Activated naive CD4-positive, alpha-beta T cell treated with anti-CD3 and anti-CD28 coated beads, Interleukin-2, amount 10 ng/mL, durations not matched to agents 7 days and 5 days (primary cell): ENCODE measurements at regions not wholly inside any gene's neighbourhood (a gene's known extent, or its start where the extent isn't known, plus 50 kb on each side); places are given as distances from the start of the nearest gene placed in this dataset.

ENCODE experiments used
- CTCF ChIA-PET: fragments of 350-600 bp; sonication (Branson Sonifier 250); formaldehyde crosslinking; loops from one replicate; lab custom pipeline; 2021; ENCODE audit warnings: antibody characterized with exemption; lab: Charles Lee
- DNase-seq: peaks from one replicate; pipeline ENCODE4 v3.0.0-alpha.2; 2020
- H3K27ac Mint-ChIP-seq: one replicate; pipeline ENCODE4 v1.8.0; 2021; ENCODE audit warnings: mild to moderate bottlenecking, moderate library complexity, mixed read lengths
- H3K27me3 Mint-ChIP-seq: one replicate; pipeline ENCODE4 v1.8.0; 2021; ENCODE audit warnings: mild to moderate bottlenecking, mixed read lengths
- H3K36me3 Mint-ChIP-seq: one replicate; pipeline ENCODE4 v1.8.0; 2021; ENCODE audit warnings: mixed read lengths
- H3K4me1 Mint-ChIP-seq: one replicate; pipeline ENCODE4 v1.8.0; 2021; ENCODE audit warnings: mixed read lengths
- H3K4me3 Mint-ChIP-seq: one replicate; pipeline ENCODE4 v1.8.0; 2021; ENCODE audit warnings: mild to moderate bottlenecking, moderate library complexity, mixed read lengths
- H3K9me3 Mint-ChIP-seq: one replicate; pipeline ENCODE4 v1.8.0; 2021; ENCODE audit warnings: mixed read lengths

DNA sequence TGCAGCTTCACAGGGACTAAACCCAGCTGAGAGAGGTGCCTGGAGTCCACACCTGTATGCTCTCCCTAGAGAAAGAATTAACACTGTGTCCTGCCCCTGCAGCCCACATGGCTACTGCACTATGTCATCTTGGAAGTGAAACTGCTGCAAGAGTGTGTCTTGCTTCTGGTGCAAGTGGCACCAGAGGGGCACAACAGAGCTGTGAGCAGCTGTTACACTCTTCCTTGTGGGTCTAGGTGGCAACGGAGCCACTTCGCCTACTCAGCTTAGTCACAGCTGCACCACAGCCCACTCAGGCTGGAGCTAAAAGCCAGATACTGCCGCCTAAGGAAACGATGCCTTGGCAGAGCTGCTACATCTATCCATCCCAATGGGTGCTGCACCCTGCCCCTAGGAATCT lies 391.4 kb downstream of the COL12A1 start:
- Mint-ChIP-seq H3K4me1 (no peaks in the 10 kb centered on the region), H3K36me3 (no peaks in the 10 kb centered on the region), H3K27me3 (no peaks in the 10 kb centered on the region), H3K9me3 (peaks cover 8% of the 10 kb centered on the region), H3K4me3 (no peak overlapping the region), H3K27ac (no peak overlapping the region)
- no peak for DNase-seq
- CTCF ChIA-PET, result interaction anchor here (0.6 kb wide), 1 partner anchor 504 kb away, joined by 3 read pairs; no protein-coding TSS in a partner anchor

DNA sequence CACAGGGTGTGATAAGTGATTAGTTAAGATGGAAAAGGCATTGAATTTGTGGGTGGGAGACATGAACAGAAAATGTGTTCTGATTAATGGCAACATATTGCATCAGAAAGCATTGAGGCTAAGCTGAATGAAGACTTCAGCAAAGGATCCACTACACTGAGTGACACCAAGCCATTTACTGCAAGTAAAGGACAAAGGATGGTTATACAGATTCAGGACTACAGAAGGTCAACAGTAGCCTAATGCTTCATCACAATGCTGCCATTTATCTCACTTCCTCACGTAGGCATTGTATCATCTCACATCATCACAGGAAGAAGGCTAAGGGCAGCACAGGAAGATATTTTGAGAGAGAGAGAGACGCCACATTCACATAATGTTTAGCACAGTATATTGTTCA lies 398.2 kb downstream of the COL12A1 start:
- CTCF ChIA-PET, result no interaction called here
- Mint-ChIP-seq H3K27ac (no peak overlapping the region), H3K36me3 (no peaks in the 10 kb centered on the region), H3K27me3 (no peaks in the 10 kb centered on the region), H3K4me3 (no peak overlapping the region), H3K9me3 (peaks cover 2% of the 10 kb centered on the region), H3K4me1 (no peaks in the 10 kb centered on the region)
- no peak for DNase-seq

DNA sequence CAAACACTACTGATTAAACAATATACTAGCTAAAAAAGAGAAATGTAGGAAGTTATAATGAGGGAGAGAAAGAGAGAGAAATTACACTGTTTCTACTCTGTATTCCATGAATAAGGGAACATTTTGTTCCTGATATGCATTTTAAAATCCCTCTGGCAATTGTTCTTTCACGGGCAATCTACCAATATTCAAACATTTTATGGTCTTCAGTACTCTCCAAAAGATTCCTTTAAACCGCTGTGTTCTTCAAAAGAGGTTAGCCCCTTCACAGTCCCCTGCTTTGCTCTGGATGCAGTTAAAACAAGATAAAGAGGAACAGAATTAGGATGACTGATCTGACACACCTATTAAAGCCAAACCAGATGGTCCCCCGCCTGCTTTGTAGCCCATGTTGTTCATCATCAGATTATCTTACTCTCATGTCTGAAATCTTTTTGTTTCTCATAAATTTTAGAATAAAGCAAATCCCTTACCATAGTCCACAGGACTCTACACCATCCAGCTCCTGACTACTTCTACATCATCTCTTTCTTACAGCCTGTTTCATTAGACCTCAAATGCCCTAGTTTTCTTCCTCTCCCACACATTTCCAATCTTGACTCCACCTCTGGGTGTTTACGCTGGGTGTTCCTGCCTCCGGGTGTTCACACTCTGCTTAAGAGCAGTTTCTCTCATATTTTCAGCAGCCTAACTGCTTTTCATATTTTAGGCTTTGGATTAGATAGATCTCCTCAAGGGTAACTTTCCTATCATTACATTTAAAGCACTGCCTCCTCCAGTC lies 399.7 kb downstream of the COL12A1 start:
- Mint-ChIP-seq H3K4me3 (no peak overlapping the region), H3K9me3 (peaks cover 6% of the 10 kb centered on the region), H3K36me3 (no peaks in the 10 kb centered on the region), H3K27ac (no peak overlapping the region), H3K4me1 (no peaks in the 10 kb centered on the region), H3K27me3 (no peaks in the 10 kb centered on the region)
- no peak for DNase-seq
- CTCF ChIA-PET, result no interaction called here

GRCh38 chr6:74798302-74798701 lies 407.6 kb downstream of the COL12A1 start:
- Mint-ChIP-seq H3K27me3 (no peaks in the 10 kb centered on the region), H3K4me3 (no peak overlapping the region), H3K4me1 (no peaks in the 10 kb centered on the region), H3K27ac (no peak overlapping the region), H3K9me3 (peaks cover 21% of the 10 kb centered on the region), H3K36me3 (no peaks in the 10 kb centered on the region)
- CTCF ChIA-PET, result no interaction called here
- no peak for DNase-seq

DNA sequence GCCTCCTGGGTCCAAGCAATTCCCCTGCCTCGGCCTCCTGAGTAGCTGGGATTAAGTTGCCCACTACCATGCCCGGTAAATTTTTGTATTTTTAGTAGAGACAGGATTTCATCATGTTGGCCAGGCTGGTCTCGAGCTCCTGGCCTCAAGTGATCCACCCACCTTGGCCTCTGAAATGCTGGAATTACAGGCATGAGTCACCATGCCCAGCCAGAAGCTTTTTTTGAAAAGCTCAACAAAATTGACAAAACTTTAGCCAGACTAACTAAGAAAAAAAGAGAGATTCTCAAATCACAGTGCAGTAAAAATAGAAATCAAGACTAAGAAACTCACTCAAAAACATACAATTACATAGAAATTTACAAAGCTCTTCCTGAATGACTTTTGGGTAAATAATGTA lies 420.6 kb downstream of the COL12A1 start:
- CTCF ChIA-PET, result interaction anchor here (0.8 kb wide), 1 partner anchor 65 kb away, joined by 3 read pairs; no protein-coding TSS in a partner anchor
- Mint-ChIP-seq H3K4me3 (no peak overlapping the region), H3K27me3 (no peaks in the 10 kb centered on the region), H3K4me1 (no peaks in the 10 kb centered on the region), H3K36me3 (no peaks in the 10 kb centered on the region), H3K9me3 (no peaks in the 10 kb centered on the region), H3K27ac (no peak overlapping the region)
- no peak for DNase-seq

- CTCF ChIA-PET, result no interaction called here
- H3K4me1 Mint-ChIP-seq, result no peaks in the 10 kb centered on the region
- no peak for DNase-seq
- no peaks in the 10 kb centered on the region for H3K9me3 Mint-ChIP-seq
- no peak overlapping the region for H3K4me3 Mint-ChIP-seq
- no peaks in the 10 kb centered on the region for H3K36me3 Mint-ChIP-seq
- H3K27ac Mint-ChIP-seq, result no peak overlapping the region
- H3K27me3 Mint-ChIP-seq, result no peaks in the 10 kb centered on the region
Observed at GRCh38 chr6:74782346-74782745, 423.5 kb downstream of the COL12A1 start.

GRCh38 chr6:74780831-74781230 lies 425.0 kb downstream of the COL12A1 start:
- H3K27me3 Mint-ChIP-seq, result no peaks in the 10 kb centered on the region
- H3K27ac Mint-ChIP-seq, result no peak overlapping the region
- no peaks in the 10 kb centered on the region for H3K36me3 Mint-ChIP-seq
- H3K4me1 Mint-ChIP-seq, result no peaks in the 10 kb centered on the region
- H3K9me3 Mint-ChIP-seq, result no peaks in the 10 kb centered on the region
- CTCF ChIA-PET, result no interaction called here
- H3K4me3 Mint-ChIP-seq, result no peak overlapping the region
- no peak for DNase-seq

- Mint-ChIP-seq H3K9me3 (no peaks in the 10 kb centered on the region), H3K27ac (no peak overlapping the region), H3K4me1 (no peaks in the 10 kb centered on the region), H3K27me3 (no peaks in the 10 kb centered on the region), H3K4me3 (no peak overlapping the region), H3K36me3 (no peaks in the 10 kb centered on the region)
- DNase-seq, result no peak
- CTCF ChIA-PET, result no interaction called here
Observed at GRCh38 chr6:74768738-74769137, 437.1 kb downstream of the COL12A1 start.

GRCh38 chr6:74768120-74768519 lies 437.7 kb downstream of the COL12A1 start:
- CTCF ChIA-PET, result no interaction called here
- Mint-ChIP-seq H3K4me1 (no peaks in the 10 kb centered on the region), H3K4me3 (no peak overlapping the region), H3K36me3 (no peaks in the 10 kb centered on the region), H3K27me3 (no peaks in the 10 kb centered on the region), H3K9me3 (no peaks in the 10 kb centered on the region), H3K27ac (no peak overlapping the region)
- no peak for DNase-seq

- Mint-ChIP-seq H3K36me3 (no peaks in the 10 kb centered on the region), H3K4me1 (no peaks in the 10 kb centered on the region), H3K27me3 (no peaks in the 10 kb centered on the region), H3K27ac (no peak overlapping the region), H3K4me3 (no peak overlapping the region), H3K9me3 (no peaks in the 10 kb centered on the region)
- CTCF ChIA-PET, result no interaction called here
- DNase-seq, result no peak
Observed at GRCh38 chr6:74765486-74765885, 440.4 kb downstream of the COL12A1 start.

DNA sequence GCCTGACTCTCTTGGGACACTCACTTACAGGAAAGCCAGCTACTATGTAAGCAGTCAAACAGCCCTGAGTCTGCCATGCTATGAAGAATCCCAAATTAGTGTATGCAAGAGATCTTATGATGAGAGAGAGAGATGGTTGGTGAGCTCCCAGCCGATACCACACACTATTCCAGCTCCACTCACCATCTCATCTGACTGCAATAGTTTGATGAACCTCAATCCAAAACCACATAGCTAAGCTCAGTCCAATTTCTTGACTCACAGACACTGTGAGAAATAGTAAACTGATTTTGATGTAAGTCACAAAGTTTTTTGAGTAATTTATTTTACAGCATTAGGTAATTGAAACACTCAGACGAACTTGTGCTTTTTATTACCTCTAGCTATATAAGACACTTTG lies 441.4 kb downstream of the COL12A1 start:
- H3K4me1 Mint-ChIP-seq, result no peaks in the 10 kb centered on the region
- H3K4me3 Mint-ChIP-seq, result no peak overlapping the region
- H3K36me3 Mint-ChIP-seq, result no peaks in the 10 kb centered on the region
- H3K27ac Mint-ChIP-seq, result no peak overlapping the region
- CTCF ChIA-PET, result no interaction called here
- no peak for DNase-seq
- no peaks in the 10 kb centered on the region for H3K27me3 Mint-ChIP-seq
- no peaks in the 10 kb centered on the region for H3K9me3 Mint-ChIP-seq

- H3K27ac Mint-ChIP-seq, result no peak overlapping the region
- H3K27me3 Mint-ChIP-seq, result no peaks in the 10 kb centered on the region
- H3K36me3 Mint-ChIP-seq, result no peaks in the 10 kb centered on the region
- H3K9me3 Mint-ChIP-seq, result no peaks in the 10 kb centered on the region
- no peak for DNase-seq
- CTCF ChIA-PET, result no interaction called here
- H3K4me3 Mint-ChIP-seq, result no peak overlapping the region
- no peaks in the 10 kb centered on the region for H3K4me1 Mint-ChIP-seq
Observed at GRCh38 chr6:74762841-74763240, 443.0 kb downstream of the COL12A1 start.

GRCh38 chr6:74757813-74758212 lies 448.0 kb downstream of the COL12A1 start:
- no peak for DNase-seq
- H3K27ac Mint-ChIP-seq, result no peak overlapping the region
- no peaks in the 10 kb centered on the region for H3K36me3 Mint-ChIP-seq
- H3K9me3 Mint-ChIP-seq, result no peaks in the 10 kb centered on the region
- no peaks in the 10 kb centered on the region for H3K4me1 Mint-ChIP-seq
- CTCF ChIA-PET, result no interaction called here
- H3K4me3 Mint-ChIP-seq, result no peak overlapping the region
- no peaks in the 10 kb centered on the region for H3K27me3 Mint-ChIP-seq

DNA sequence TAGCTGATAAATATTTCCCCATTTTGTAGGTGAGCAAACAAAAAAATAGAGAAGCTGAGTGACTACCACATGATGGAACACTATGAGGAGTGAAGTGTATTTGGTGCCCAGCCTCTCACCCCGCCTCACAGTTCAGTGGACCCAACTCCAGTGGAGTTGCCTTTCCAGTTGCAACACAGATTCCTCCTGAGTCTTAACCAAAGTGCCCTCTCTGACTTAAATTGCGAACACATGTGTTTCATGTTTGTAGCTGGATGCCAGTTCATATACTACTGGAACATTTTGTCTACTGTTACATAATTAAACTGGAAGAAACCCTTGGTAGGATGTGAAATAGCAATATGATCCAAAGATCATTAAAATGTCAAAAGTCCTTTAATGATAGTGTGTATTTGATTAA lies 448.9 kb downstream of the COL12A1 start:
- no peak overlapping the region for H3K4me3 Mint-ChIP-seq
- no peaks in the 10 kb centered on the region for H3K4me1 Mint-ChIP-seq
- H3K36me3 Mint-ChIP-seq, result no peaks in the 10 kb centered on the region
- no peak for DNase-seq
- CTCF ChIA-PET, result no interaction called here
- H3K27ac Mint-ChIP-seq, result no peak overlapping the region
- H3K9me3 Mint-ChIP-seq, result no peaks in the 10 kb centered on the region
- H3K27me3 Mint-ChIP-seq, result no peaks in the 10 kb centered on the region

GRCh38 chr6:74755778-74756177 lies 450.1 kb downstream of the COL12A1 start:
- Mint-ChIP-seq H3K4me3 (no peak overlapping the region), H3K9me3 (no peaks in the 10 kb centered on the region), H3K27ac (no peak overlapping the region), H3K27me3 (no peaks in the 10 kb centered on the region), H3K4me1 (no peaks in the 10 kb centered on the region), H3K36me3 (no peaks in the 10 kb centered on the region)
- CTCF ChIA-PET, result no interaction called here
- no peak for DNase-seq
